ENCODE measurements at regions not wholly inside any gene's neighbourhood (a gene's known extent, or its start where the extent isn't known, plus 50 kb on each side); places are given as distances from the start of the nearest gene placed in this dataset.
A peak's percentile ranks its signal among the peaks of the same experiment; 100 is the strongest.

- DNase-seq, result no peak
These were observed 309.9 kb downstream of the CHRM3 start for GRCh38 chr1:239696317-239696716.

DNA sequence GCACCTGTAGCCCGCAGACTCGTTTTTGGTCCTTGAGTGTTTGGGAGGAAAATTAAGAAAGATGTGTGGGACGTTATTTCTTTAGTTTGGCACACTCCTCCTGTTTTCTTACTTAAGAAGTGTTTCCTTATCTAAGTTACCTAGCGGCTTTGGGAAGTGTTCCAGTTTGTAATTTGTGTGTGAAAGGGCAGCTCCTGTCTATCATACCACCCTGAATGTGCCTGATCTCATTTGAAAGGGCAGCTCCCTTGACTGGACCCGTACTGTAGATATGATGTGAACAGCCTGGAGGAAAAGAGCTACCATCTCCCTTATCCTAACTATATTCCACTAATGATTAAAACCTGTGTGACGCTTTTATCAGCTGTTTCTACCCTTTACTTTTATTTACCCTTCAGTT is 314.3 kb downstream of the CHRM3 start:
- DNase-seq, result no peak

GRCh38 chr1:239703075-239703474 is 316.7 kb downstream of the CHRM3 start:
- no peak for DNase-seq

GRCh38 chr1:239706245-239706892 is 320.0 kb downstream of the CHRM3 start:
- no peak for DNase-seq

DNA sequence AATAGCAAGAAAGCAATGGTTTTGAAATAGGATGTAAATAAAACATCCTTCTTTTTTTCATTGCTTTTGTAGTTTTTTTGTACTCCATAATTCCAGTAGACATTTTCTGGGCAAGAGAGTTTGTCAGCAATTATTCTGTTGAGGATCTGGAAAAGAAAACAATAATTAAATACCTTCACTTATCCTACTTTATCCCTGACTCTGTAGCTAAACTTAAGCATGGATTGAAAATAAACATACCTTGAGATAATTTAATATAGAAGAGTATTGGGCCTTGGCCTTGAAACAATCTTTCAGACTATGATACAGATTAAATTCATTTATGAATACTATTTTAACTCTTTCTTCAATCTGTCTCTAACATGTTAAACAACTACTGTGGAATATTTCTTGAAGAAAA is 321.2 kb downstream of the CHRM3 start:
- no peak for DNase-seq

GRCh38 chr1:239708622-239709021 is 322.3 kb downstream of the CHRM3 start:
- no peak for DNase-seq

DNA sequence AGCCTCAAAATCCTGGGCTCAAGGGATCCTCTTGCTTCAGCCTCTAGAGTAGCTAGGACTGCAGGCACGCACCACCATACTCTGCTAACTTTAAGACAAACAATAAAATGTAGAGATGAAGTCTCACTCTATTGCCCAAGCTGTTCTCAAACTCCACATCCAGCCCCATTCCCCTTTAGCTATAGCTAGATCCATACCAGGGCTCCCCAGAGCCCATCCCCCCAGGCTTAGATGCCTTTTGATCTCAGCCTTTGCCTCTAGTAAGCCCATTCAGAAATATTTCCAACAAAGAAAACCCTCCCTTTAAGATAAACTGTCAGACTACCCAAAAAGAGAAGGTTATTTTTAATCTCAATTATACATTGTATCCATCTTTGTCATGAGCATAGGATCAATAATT is 325.4 kb downstream of the CHRM3 start:
- DNase-seq, result no peak

DNA sequence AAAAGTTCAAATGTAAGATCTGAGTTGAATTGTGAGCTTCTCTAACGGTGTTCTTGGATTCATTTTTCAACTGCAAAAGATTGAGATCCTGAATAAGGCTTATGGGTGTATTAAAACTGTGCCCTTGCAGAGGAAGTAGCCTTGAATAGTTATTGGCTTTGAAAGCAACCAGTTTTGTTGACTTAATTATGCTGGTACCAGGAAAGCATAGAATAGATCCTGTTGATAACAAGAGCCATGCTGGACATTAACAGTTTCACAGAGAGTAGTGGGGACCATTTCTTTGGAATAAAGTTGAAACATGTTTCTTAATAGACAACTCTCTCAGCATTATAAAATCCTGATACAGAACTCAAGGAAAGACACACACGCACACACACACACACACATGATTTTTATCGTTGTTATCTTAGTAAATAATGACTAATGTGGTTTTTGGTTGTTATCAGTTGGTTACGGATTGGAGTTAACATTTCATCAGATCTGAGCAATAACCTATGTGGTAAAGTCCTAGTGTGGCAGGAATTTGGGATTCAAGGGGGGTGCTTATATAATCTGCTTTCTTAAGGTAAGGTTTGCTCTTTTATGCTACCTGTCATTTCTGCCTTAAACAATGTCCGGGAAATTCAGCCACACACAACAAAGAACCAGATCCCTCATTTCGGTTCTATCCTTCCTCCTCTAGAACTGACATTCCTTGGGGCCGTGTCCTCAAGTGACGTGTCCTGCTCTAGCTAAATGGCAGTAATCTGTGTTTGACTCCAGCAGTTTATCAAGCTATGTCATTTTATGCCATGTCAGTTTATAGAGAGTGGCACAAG is 330.9 kb downstream of the CHRM3 start:
- peak; percentile 12 for DNase-seq

DNA sequence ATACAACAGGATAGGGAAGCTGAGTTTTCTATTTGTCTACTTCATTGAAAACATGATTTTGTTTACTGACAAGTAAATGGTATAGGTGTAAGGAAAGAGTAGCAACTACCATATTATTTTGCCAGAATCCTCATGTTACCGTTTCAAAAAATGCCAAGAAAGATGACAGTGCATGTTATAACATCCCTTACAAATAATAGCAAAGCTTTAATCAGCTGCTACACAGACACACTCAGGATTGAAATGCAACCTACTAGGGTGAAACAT is 331.5 kb downstream of the CHRM3 start:
- DNase-seq, result no peak

- no peak for DNase-seq
These were observed 332.2 kb downstream of the CHRM3 start for GRCh38 chr1:239718571-239718970.

DNA sequence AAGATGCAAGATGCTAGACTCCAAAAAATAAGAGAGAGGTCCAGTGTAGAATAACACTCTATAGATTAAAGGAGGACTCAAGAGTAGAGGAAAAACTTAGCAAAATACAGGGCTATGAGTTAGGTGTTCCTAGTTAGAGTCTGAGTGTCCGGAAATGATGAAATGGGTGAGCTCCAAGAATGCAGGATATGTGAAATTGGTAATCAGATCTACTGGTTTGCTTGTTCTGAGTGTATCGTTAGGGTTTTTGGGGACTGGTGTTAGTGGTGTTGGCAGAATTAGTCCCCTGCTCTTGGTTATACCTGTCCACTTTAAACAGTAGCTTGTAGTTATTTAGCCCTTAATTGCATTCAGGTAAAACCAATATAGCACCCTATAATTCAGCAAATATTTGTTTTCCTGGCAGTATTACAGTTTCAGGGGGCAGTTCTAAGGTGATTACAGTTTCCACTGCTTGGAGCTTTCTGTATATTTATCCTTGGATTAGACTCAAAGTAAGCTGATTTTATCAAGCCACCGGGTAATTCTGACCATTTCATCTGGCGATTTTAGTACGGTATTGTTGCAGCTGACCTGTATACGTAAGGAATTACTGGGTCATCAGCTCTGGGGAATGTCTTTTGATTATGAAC is 332.7 kb downstream of the CHRM3 start:
- no peak for DNase-seq

GRCh38 chr1:239719642-239720258 is 333.4 kb downstream of the CHRM3 start:
- DNase-seq, result no peak

DNA sequence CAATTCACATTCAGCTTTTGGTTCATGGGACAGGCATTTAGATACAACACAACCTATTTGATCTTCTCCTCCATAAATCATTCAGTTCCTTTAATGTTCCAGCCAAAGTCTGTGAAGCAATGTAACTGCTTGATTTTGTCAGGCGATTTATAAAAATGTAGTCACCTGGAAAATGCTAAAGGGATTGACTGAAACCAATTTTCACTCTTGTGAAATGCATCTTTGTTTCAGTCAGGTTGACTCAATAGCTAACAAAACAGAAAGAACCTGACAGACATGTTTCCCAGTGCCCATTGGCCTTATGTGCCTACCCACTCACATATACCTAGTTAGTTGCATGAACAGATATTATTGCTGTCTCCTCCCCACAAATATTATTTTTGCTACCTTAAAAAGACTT is 335.7 kb downstream of the CHRM3 start:
- DNase-seq, result no peak

DNA sequence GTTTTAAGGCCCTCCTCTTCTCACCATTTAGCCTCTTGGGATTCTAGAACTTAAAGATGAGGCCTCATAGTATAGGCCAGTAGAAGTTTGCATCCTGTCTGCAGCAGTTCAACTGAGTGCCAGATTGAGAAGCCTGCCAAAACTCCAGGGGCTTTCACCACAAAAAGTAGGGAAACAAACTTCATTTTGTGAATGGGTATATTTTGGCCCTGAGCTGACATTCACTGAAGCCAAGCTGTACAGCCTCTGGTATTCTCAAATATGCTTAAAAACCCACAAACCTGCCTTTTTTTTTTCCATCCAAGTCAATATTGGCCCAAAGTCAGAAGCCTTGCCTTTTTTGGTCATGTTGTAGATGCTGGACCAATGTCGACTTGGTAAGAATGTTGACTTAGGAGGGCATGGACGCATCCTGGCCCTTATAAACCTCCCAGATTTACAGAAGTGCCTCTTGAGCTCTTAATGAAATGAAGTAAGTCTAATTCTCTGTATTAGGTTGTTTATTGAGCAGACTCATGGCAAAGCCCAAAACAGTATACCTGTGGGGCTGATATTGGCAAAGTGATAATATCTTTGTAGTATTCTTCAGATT is 337.5 kb downstream of the CHRM3 start:
- DNase-seq, result no peak

GRCh38 chr1:239725371-239725770 is 339.0 kb downstream of the CHRM3 start:
- DNase-seq, result no peak

DNA sequence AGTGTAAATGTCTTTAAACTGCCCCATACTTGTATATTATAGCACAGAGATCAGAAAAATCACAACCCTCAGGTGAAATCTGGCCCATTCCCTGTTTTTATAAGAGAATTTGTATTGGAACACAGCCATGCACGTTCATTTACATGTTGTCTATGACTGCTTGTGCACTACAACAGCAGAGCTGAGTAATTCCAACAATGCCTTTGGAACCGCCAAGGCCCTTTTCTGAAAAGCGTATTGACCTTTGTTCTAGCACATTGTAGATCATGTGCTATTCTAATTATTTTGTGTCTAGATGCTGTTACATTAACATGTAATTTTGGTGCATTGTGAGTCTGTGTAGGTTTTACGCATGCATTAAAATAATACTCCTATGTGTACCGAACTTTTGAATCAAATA is 339.6 kb downstream of the CHRM3 start:
- no peak for DNase-seq

GRCh38 chr1:239730378-239730777 is 344.0 kb downstream of the CHRM3 start:
- DNase-seq, result no peak

DNA sequence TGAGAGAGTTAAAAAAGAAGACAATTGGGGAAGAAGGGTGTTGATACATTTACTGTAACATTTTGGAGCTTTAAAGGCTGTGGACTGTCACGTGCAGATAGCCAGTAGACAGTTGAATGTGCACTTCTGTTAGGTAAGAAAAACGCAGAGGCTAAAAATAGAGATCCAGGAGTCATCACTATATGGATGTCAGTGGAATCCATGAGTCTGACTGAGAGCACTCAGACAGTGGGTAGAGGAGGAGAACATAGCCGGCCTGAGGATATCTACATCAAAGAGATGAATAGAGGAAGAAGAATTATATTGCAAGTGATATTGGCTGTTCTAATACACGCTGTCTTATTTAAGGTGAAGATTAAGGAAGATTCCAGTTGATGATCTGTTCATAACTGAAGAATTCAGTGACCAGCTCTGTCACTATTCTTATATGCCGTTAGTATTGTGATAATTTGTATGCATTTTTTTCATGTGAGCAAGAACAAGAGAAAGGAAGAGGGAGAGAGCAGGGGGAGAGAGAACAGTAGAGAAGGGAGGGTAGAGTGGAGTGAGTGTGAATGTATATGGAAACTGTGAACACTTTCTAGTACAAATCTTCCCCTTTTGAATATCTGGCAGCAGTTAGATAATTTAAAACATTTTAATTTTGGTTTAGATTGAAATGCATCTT is 344.8 kb downstream of the CHRM3 start:
- peak; percentile 57 for DNase-seq

GRCh38 chr1:239732770-239733169 is 346.4 kb downstream of the CHRM3 start:
- DNase-seq, result no peak

DNA sequence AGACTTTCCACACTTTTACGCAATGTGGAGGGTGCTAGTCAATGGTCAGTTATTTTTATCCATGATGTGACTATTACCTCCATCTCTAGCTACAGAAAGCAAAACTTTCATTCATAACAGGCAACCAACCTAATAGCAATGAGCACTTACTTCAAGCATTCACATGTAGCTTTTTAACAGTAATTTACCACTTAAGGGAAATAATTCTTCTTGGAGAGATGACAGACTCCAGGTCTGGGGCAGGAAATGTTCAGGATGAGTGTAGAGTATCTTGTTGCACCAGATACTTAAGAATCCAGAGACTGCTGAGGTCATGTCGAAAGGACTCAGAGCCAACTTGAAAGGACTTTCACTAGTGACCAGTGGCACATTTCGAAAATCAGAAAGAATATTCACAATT is 347.6 kb downstream of the CHRM3 start:
- DNase-seq, result peak; percentile 63

GRCh38 chr1:239735111-239735510 is 348.7 kb downstream of the CHRM3 start:
- no peak for DNase-seq

- DNase-seq, result no peak
These were observed 350.1 kb downstream of the CHRM3 start for GRCh38 chr1:239736479-239736878.

GRCh38 chr1:239739375-239739774 is 352.3 kb upstream of the FMN2 start:
- no peak for DNase-seq

Data from fibroblast of skin of right biceps (primary cell).